PC-9 (cell line): ENCODE measurements at regions not wholly inside any gene's neighbourhood (a gene's known extent, or its start where the extent isn't known, plus 50 kb on each side); places are given as distances from the start of the nearest gene placed in this dataset.

ENCODE experiments used
- BruUV-seq: library from RNA; stranded (reverse); fragments of 400-500 nt; replicated peaks from 2 replicates; lab custom pipeline; 2021; lab: Mats Ljungman, UMichigan
- CTCF ChIA-PET: fragments of 300-600 bp; sonication (Branson Sonifier 250); formaldehyde crosslinking; loops from one replicate; lab custom pipeline; 2022; ENCODE audit warnings: antibody characterized with exemption; lab: Charles Lee
- POLR2A ChIA-PET: fragments of 300-600 bp; sonication (Branson Sonifier 250); formaldehyde crosslinking; loops from one replicate; lab custom pipeline; 2022; ENCODE audit warnings: antibody characterized with exemption; ENCODE audit not compliant: unreplicated experiment; lab: Charles Lee
- DNase-seq, 2 experiments: peaks; one replicate each; pipeline versions ENCODE4 v3.0.0 to v3.0.0-alpha.2; 2015 to 2022; ENCODE audit warnings: mixed read lengths in 1 of 2
- H2AFZ ChIP-seq: fragments of 200-600 bp; sonication (generic); 2 replicates; pipeline ENCODE4 v1.8.1; 2017; ENCODE audit warnings: antibody characterized with exemption
- H3F3A ChIP-seq: fragments of 200-600 bp; sonication (generic); 2 replicates; pipeline ENCODE4 v1.8.1; 2017; ENCODE audit warnings: antibody characterized with exemption, mild to moderate bottlenecking, low read depth; ENCODE audit not compliant: insufficient read depth
- H3K27ac ChIP-seq: fragments of 200-600 bp; sonication (generic); 2 replicates; pipeline ENCODE4 v1.6.1; 2016; ENCODE audit warnings: mixed run types
- H3K27me3 ChIP-seq: fragments of 200-600 bp; sonication (generic); 2 replicates; pipeline ENCODE4 v1.6.1; 2016; ENCODE audit warnings: low read depth, mixed run types; ENCODE audit not compliant: insufficient read depth
- H3K36me3 ChIP-seq: fragments of 200-600 bp; sonication (generic); 2 replicates; pipeline ENCODE4 v1.6.1; 2016; ENCODE audit warnings: low read depth, mixed run types
- H3K4me1 ChIP-seq: fragments of 200-600 bp; sonication (generic); replicated peaks from 2 replicates; pipeline ENCODE4 v1.6.1; 2016; ENCODE audit warnings: mixed run types; ENCODE audit not compliant: insufficient read depth
- H3K4me2 ChIP-seq: fragments of 200-600 bp; sonication (generic); 2 replicates; pipeline ENCODE4 v1.6.1; 2017; ENCODE audit warnings: mixed run types
- H3K4me3 ChIP-seq: fragments of 200-600 bp; sonication (generic); 2 replicates; pipeline ENCODE4 v1.6.1; 2016; ENCODE audit warnings: mixed run types
- H3K79me2 ChIP-seq: fragments of 200-600 bp; sonication (generic); 2 replicates; pipeline ENCODE4 v1.6.1; 2017; ENCODE audit warnings: low read depth, mixed run types
- H3K9me2 ChIP-seq: fragments of 200-600 bp; sonication (generic); 2 replicates; pipeline ENCODE4 v1.8.1; 2017; ENCODE audit warnings: mild to moderate bottlenecking; ENCODE audit not compliant: insufficient read depth
- H3K9me3 ChIP-seq: fragments of 200-600 bp; sonication (generic); 2 replicates; pipeline ENCODE4 v1.8.1; 2016; ENCODE audit warnings: low read depth; ENCODE audit not compliant: insufficient read depth
- H4K20me1 ChIP-seq: fragments of 200-600 bp; sonication (generic); 2 replicates; pipeline ENCODE4 v1.8.1; 2017; ENCODE audit not compliant: insufficient read depth
- EZH2 ChIP-seq: fragments of 200-600 bp; sonication (generic); IDR thresholded peaks from 2 replicates; pipeline ENCODE4 v1.8.0; 2017; ENCODE audit warnings: antibody characterized with exemption, low read depth
- intact Hi-C: fragments of 100-400 bp; cut with micrococcal nuclease; formaldehyde crosslinking; loops from one replicate; pipeline ENCODE4 v1.10.0; 2022; ENCODE audit not compliant: unreplicated experiment
- TF ChIP-seq, protein P1 (sequence below): fragments of 200-600 bp; sonication (generic); conservative IDR thresholded peaks from 2 replicates; pipeline ENCODE4 v1.6.1; 2017; ENCODE audit warnings: mixed run types, antibody characterized with exemption, mild to moderate bottlenecking, moderate library complexity

DNA sequence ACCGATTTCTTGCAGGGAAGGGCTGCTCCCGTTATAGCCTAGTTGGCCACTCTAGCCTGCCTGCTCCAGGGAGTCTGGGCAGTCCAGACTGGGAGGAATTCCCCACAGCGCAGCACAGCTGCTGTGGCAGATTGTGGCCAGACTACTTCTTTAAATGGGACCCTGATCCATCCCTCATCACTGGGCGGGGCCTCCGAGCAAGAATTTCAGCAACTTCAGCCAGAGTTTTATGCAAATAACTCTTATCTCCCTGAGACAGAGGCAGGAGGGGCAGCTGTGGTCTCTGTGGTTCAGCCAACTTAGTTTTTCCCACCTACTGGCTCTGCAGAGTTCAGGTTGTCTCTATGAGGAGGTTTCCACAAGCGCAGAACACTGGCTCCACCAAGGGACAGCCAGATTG is 1583.2 kb downstream of the SUCLG1 start:
- no TSS peak for BruUV-seq
- Histone ChIP-seq H3K27me3 (no peaks in the 10 kb centered on the region), H3K4me1 (no peaks in the 10 kb centered on the region), H3K36me3 (no peaks in the 10 kb centered on the region), H3K79me2 (no peaks in the 10 kb centered on the region), H3K9me2 (no peaks in the 10 kb centered on the region), H3K27ac (no peak overlapping the region), H3K4me3 (no peak overlapping the region), H3F3A (no peaks in the 10 kb centered on the region), H4K20me1 (no peaks in the 10 kb centered on the region), H3K9me3 (no peaks in the 10 kb centered on the region), H2AFZ (no peak overlapping the region), H3K4me2 (no peak overlapping the region)
- DNase-seq, result no peak
- ChIA-PET POLR2A (no interaction called here), CTCF (no interaction called here)
- intact Hi-C loops, result no loop called here
- TF ChIP-seq EZH2, result no peak
- TF ChIP-seq, protein P1, sequence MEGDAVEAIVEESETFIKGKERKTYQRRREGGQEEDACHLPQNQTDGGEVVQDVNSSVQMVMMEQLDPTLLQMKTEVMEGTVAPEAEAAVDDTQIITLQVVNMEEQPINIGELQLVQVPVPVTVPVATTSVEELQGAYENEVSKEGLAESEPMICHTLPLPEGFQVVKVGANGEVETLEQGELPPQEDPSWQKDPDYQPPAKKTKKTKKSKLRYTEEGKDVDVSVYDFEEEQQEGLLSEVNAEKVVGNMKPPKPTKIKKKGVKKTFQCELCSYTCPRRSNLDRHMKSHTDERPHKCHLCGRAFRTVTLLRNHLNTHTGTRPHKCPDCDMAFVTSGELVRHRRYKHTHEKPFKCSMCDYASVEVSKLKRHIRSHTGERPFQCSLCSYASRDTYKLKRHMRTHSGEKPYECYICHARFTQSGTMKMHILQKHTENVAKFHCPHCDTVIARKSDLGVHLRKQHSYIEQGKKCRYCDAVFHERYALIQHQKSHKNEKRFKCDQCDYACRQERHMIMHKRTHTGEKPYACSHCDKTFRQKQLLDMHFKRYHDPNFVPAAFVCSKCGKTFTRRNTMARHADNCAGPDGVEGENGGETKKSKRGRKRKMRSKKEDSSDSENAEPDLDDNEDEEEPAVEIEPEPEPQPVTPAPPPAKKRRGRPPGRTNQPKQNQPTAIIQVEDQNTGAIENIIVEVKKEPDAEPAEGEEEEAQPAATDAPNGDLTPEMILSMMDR, result no peak

DNA sequence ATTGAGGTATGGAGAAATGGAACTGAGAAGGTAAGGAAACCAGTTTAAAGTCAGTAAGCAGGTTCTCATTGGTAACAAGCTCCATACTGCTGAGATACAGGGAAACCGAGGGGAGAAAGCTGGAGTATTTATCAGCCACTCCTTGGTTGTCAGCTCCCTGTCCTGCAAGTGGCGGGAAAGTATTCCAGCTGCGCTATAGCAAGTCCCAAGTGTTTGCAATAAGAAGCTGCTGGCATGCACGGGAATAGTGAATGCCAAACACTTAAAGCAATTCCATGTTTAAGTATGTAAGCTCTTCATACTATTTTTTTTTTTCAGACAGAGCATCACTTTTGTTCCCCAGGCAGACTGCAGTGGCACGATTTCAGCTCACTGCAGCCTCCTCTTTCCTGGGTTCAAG is 1601.1 kb downstream of the SUCLG1 start:
- CTCF ChIA-PET, result no interaction called here
- no TSS peak for BruUV-seq
- Histone ChIP-seq H3K36me3 (no peaks in the 10 kb centered on the region), H3K27me3 (no peaks in the 10 kb centered on the region), H3F3A (no peaks in the 10 kb centered on the region), H3K4me3 (no peak overlapping the region), H3K4me1 (no peaks in the 10 kb centered on the region), H2AFZ (no peak overlapping the region), H3K9me2 (no peaks in the 10 kb centered on the region), H3K9me3 (no peaks in the 10 kb centered on the region), H4K20me1 (no peaks in the 10 kb centered on the region), H3K4me2 (no peak overlapping the region), H3K27ac (no peak overlapping the region), H3K79me2 (no peaks in the 10 kb centered on the region)
- intact Hi-C loops, result no loop called here
- POLR2A ChIA-PET, result no interaction called here
- DNase-seq, result no peak
- TF ChIP-seq, protein P1, result no peak
- no peak for TF ChIP-seq EZH2

DNA sequence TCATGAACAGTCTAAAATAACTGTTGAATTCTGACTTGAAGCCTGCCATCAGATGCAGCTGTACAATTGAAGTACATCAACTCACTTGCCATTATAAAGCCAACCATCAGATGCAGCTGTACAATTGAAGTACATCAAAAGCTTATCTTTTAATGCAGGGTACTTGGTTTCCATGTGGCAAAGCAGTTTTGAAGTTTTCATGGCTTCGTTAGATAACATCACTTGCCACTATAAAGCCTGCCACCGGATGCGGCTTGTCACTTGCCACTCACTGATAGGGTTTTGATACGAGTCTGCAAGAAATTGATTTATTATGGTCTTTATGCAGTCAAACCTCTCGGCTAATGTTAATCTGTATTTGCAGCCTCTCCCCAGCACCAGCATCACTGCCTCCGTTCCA is 1605.8 kb downstream of the SUCLG1 start:
- H3K9me3 ChIP-seq, result no peaks in the 10 kb centered on the region
- no peak overlapping the region for H3K4me3 ChIP-seq
- H3K4me1 ChIP-seq, result no peaks in the 10 kb centered on the region
- H3K4me2 ChIP-seq, result no peak overlapping the region
- intact Hi-C loops, result no loop called here
- ChIA-PET CTCF (no interaction called here), POLR2A (no interaction called here)
- H3K9me2 ChIP-seq, result no peaks in the 10 kb centered on the region
- H3K79me2 ChIP-seq, result no peaks in the 10 kb centered on the region
- H3F3A ChIP-seq, result no peaks in the 10 kb centered on the region
- no peaks in the 10 kb centered on the region for H4K20me1 ChIP-seq
- no peak overlapping the region for H2AFZ ChIP-seq
- no TSS peak for BruUV-seq
- no peaks in the 10 kb centered on the region for H3K36me3 ChIP-seq
- H3K27me3 ChIP-seq, result no peaks in the 10 kb centered on the region
- DNase-seq, result no peak
- TF ChIP-seq, protein P1, result no peak
- TF ChIP-seq EZH2, result no peak
- H3K27ac ChIP-seq, result no peak overlapping the region
